SK-N-DZ (cell line): ENCODE measurements at regions not wholly inside any gene's neighbourhood (a gene's known extent, or its start where the extent isn't known, plus 50 kb on each side); places are given as distances from the start of the nearest gene placed in this dataset.
A peak's percentile ranks its signal among the peaks of the same experiment; 100 is the strongest.
"Not testable (repeated sequence)": the region's sequence is repeated elsewhere in the genome, so short reads cannot be mapped to it uniquely, and the experiment has no call there.

ENCODE experiments used
- DNase-seq: peaks from one replicate; pipeline ENCODE4 v3.0.0-alpha.2; 2015; ENCODE audit warnings: low spot score

- DNase-seq = no peak
Measured at GRCh38 chr5:18216729-18217128, 582.5 kb downstream of the TAF11L14 start.

DNA sequence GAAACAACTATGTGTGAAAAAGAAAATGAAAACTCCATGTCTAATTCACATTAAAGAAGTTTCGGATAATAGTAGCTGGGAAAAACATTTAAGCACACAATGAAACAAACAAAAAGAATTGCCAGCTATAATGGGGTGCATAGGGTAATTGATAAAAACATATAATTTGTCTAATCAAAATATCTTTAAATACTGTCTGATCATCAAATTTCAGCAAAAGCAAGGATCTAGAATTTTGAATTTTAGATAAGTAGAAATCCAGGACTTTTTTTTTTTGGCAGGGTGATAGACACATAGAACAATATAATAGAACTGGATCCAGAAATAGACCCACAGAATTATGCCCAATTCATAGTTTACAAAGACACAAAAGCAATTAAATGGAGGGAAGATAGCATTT is 585.0 kb downstream of the TAF11L14 start:
- no peak for DNase-seq

- DNase-seq = no peak
Measured at GRCh38 chr5:18220631-18221030, 586.4 kb downstream of the TAF11L14 start.

GRCh38 chr5:18236386-18236785 is 602.1 kb downstream of the TAF11L14 start:
- DNase-seq = no peak

GRCh38 chr5:18238321-18238720 is 604.1 kb downstream of the TAF11L14 start:
- DNase-seq = no peak

DNA sequence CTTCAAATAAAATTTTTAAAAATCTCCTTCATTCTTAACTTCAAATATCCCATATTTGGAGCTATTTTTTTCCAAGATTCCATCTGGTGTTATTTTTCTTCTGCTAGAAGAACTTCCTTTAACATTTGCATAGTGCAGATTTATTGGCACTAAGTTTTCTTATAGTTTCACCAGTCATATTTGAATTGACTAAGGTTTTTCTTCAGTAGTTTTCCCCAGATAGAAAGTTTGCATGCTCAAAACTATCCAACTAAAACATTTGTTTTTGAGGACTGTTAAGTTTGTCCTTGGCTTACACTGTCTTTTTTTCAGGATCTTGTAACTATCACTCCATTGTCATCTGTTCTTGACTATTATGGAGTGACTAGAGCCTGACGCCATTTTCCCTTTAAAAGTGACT is 606.7 kb downstream of the TAF11L14 start:
- DNase-seq = no peak

GRCh38 chr5:18243846-18244245 is 609.6 kb downstream of the TAF11L14 start:
- DNase-seq = no peak

GRCh38 chr5:18244309-18244708 is 610.0 kb downstream of the TAF11L14 start:
- DNase-seq = no peak

DNA sequence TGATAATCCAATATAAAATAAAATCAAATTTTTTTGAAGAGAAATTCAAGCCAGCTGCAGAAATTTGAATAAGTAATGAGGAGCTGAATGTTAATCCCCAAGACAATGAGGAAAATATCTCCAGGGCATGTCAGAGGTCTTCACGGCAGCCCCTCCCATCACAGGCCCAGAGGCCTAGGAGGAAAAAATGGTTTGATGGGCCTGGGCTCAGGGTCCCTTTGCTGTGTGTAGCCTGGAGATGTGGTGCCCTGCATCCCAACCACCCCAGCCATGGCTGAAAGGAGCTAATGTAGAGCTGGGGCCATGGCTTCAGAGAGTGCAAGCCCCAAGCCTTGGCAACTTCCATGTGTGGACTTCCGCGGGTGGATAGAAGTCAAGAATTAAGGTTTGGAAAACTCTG is 618.3 kb downstream of the TAF11L14 start:
- no peak for DNase-seq

DNA sequence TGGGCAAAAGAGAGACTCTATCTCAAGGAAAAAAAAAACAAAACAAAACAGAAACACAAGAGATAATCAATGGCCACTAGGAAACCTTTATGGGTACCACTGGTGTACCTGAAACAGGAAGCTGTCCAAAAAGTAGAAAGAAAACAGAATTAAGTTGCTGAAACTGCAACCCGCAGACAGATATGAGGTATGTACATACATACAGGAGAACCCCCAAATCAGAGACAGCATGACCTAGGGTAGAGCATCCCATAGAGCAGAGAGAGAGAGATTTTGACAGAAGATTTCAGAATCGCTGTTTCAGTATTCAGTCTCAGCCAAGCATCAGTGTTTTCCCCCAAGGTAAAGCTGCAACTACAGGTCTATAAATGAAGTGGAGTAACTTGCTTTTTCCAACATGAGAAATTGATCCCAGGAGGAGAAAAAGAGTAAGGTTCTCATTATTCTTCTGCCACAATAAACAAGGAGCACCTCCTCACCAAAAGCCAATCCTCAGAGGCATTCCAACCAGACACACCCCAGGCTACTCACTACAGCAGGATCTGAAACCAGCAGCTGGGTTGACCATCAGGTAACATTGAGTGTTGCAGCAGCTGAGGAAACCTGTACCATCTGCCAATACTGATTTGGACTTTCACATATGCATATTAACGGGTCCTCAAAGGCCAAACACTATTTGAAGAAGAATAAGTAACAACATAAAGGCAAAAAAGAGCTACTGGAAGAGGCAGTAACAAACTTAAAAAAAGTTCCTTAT is 630.0 kb downstream of the TAF11L14 start:
- no peak for DNase-seq

- DNase-seq = no peak
Measured at GRCh38 chr5:18270635-18271338, 636.5 kb downstream of the TAF11L14 start.

DNA sequence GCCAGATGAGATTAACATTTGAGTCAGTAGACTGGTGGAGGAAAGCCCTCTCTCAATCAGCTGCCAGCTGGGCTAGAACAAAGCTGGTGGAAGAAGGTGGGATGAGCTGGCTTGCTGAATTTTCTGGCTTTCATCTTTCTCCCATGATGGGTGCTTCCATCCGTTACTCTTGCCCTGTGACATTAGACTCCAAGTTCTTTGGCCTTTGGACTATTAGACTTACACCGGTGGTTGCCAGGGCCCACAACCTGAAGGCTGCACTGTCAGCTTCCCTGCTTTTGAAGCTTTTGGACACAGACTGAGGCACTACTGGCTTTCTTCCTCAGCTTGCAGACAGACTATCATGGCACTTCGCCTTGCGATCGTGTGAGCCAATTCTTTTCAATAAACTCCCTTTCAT is 642.7 kb downstream of the TAF11L14 start:
- no peak for DNase-seq

GRCh38 chr5:18281947-18282581 is 647.8 kb downstream of the TAF11L14 start:
- DNase-seq = peak; percentile 70

DNA sequence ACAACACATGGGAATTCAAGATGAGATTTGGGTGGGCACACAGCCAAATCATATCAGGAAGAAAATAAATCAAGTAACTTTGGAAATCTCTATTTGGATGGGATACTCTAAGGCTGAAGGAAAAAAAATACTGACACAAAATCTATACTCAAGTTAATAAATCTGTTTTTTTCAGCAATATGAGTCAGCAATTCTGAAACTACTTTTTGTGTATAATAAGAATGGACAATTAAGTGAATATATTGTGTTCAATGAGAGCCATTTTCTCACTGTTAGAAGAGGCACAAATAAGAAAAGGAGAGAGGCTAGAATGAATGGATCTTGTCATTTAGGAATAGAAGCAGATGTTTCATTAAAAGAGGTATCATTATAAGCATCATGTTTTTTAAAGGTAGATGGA is 651.0 kb downstream of the TAF11L14 start:
- DNase-seq = no peak

DNA sequence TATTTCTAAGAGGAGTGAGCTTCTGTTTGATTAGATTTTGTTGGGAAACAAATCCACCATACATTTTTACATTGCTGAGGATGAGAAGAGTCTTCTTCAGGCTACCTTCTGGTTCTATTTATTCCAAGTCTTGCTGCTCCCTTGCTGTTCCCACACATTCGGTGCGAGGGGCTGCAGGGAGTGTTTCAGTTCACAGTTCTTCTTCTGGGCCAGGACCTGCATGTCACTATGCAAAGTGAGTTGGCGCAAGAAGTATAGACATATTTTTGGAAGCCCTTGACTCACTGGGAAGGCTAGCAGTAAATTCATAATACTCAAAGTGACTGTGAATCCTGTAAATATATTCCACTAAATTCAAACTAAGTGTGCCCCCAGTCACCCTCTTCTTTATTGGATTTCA is 657.9 kb downstream of the TAF11L14 start:
- no peak for DNase-seq

DNA sequence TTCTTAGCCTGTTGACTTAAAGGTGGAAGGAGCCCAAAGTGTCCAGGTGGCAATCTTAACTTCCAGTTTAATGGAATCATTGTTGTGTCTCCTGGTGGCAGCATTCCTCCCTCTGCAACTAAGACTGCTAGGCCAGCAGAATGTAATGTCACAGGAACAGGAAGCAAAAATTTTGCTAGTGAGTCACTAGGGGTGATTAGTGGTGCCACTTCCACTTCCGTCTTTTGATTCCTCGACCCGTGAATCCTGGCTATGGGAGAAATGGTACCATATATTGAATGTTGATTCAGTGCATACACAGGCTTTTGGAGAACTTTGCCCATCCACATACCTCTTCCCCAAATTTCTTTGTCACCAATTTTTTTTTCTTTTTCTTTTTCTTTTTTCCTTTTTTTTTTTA is 661.4 kb downstream of the TAF11L14 start:
- not testable (repeated sequence) for DNase-seq

- no peak for DNase-seq
Measured at GRCh38 chr5:18299166-18299565, 664.9 kb downstream of the TAF11L14 start.

DNA sequence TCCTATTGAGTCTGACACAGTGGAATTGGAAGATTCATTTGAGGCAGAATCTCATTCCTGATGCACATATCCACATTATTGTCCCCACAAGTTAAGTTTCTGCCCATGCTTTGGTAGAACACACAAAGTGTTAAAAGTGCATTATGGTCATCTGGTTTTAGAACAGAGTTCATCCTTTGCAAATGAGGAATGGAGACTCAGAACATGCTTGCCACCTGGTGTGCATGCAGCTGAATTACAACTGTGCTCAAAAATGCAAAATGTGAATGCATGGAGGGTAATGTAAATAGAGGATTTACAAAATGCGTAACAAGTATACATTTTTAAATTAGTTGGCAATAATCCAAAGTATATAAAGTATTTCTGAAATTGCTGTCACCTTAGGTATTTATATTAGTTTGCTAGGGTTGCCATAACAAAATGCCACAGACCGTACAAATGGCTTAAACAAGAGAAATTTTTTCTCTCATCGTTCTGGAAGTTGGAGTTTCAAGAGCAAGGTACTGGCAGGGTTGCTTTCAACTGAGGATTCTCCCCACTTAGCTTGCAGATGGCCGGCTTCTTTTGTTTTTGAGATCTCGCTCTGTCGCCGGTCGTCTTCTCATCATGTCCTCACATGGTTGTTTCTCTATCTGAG is 671.1 kb downstream of the TAF11L14 start:
- DNase-seq = peak; percentile 59

GRCh38 chr5:18311266-18311665 is 677.0 kb downstream of the TAF11L14 start:
- DNase-seq = peak; percentile 87

DNA sequence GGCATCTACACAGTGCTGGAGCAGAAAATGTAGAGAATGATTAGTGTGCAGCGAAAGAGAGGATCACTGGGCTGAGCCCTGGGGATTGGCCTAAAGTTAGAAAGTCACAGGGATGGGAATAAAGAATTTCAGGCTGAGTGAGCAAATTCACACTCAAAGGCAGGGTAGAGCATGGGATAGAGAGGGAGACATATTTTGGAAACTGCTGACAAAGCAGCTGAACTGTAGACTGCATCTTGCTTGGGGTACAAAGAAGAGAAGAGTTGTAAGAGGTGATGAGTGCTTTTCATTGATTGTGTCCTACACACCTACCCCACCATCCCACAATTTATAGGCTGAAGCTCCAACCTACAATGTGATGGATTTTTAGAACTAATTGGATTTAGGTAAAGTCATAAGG is 677.8 kb downstream of the TAF11L14 start:
- DNase-seq = peak; percentile 17

DNA sequence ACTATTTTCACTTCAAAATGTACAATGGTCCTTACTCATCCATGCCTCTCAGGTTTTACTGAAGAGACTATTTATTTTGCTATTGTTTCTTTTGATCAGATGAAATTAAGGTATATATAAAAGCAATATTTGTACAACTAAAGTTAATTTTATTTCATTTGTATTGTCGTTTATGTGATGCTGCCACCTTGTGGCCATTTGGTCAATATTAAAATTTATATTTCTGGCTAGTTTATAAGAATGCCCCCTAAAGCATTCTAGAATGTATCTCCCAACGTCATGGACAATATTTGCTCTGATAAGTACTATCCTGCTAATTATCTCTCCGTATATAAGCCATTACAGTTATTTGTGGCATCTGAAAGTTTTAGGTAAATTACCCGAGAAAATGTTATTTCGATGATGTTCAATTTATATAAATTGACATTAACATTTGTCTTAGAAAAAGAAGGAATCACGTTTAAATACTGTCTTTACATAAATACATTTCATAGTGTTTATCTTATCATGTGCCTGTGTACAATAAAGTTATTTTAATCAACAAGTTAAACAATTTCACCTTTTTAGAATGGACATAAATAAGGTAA is 680.0 kb downstream of the TAF11L14 start:
- DNase-seq = peak; percentile 41
